Peyer's patch (tissue), 4 donors: ENCODE measurements at regions not wholly inside any gene's neighbourhood (a gene's known extent, or its start where the extent isn't known, plus 50 kb on each side); places are given as distances from the start of the nearest gene placed in this dataset.

Source experiments
- CTCF ChIP-seq, 6 experiments: fragments of 450-650 bp in 4 of 6; fragments of 200-600 bp in 2 of 6; sonication (generic) in 1 of 6; IDR thresholded peaks; one replicate each; pipeline ENCODE4 v1.5.1; 2017 to 2019; ENCODE audit warnings: antibody characterized with exemption in 6 of 6, mild to moderate bottlenecking in 3 of 6, moderate library complexity in 1 of 6
- POLR2A ChIP-seq, 2 donors: fragments of 450-650 bp; IDR thresholded peaks; one replicate each; pipeline ENCODE4 v1.5.1; 2017; ENCODE audit warnings: antibody characterized with exemption in 2 of 2, mild to moderate bottlenecking in 2 of 2, moderate library complexity in 2 of 2

- TF ChIP-seq CTCF (IDR thresholded peaks at IDR 0.05) = no peak
- no peak for TF ChIP-seq POLR2A (IDR thresholded peaks at IDR 0.05)
These were observed 195.7 kb downstream of the GPAT3 start for GRCh38 chr4:83731609-83732008.
